Erythroblast (primary cell): ENCODE measurements at regions not wholly inside any gene's neighbourhood (a gene's known extent, or its start where the extent isn't known, plus 50 kb on each side); places are given as distances from the start of the nearest gene placed in this dataset.

Experiments
- GATA1 ChIP-seq: IDR thresholded peaks from 2 replicates; pipeline ENCODE4 v1.6.1; 2011; ENCODE audit warnings: low read depth, mild to moderate bottlenecking, control low read depth, low read length, moderate library complexity
- POLR2A ChIP-seq: IDR thresholded peaks from 2 replicates; pipeline ENCODE4 v1.6.1; 2011; ENCODE audit warnings: mild to moderate bottlenecking, low read length

GRCh38 chr11:91969486-91969885 lies 255.1 kb upstream of the FAT3 start:
- TF ChIP-seq POLR2A (no peak), GATA1 (no peak)
